ENCODE measurements at regions not wholly inside any gene's neighbourhood (a gene's known extent, or its start where the extent isn't known, plus 50 kb on each side); places are given as distances from the start of the nearest gene placed in this dataset.

DNA sequence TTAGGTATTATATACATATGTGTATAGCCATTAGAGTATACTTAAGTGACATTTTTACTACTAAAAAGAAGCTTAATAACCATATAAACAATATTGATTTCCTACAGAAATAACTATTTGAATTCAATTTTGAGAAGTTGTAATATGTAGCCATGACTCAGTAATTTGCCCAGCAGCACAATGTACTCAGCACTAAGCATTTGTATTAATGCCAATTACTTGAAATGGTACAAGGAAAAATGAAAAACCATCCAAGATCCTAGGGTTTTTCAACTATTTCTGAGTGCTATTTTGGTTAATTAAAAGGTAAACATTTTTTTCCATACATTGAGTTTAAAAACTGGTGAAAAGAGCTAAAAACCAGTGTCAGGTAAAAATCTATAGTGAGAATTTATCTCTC lies 324.0 kb downstream of the KCNJ3 start:
- TF ChIP-seq POLR2A (IDR thresholded peaks at IDR 0.05) (no peak), POLR2AphosphoS5 (IDR thresholded peaks at IDR 0.05) (no peak), EP300 (IDR thresholded peaks at IDR 0.05) (no peak)
- TF ChIP-seq, protein P1, sequence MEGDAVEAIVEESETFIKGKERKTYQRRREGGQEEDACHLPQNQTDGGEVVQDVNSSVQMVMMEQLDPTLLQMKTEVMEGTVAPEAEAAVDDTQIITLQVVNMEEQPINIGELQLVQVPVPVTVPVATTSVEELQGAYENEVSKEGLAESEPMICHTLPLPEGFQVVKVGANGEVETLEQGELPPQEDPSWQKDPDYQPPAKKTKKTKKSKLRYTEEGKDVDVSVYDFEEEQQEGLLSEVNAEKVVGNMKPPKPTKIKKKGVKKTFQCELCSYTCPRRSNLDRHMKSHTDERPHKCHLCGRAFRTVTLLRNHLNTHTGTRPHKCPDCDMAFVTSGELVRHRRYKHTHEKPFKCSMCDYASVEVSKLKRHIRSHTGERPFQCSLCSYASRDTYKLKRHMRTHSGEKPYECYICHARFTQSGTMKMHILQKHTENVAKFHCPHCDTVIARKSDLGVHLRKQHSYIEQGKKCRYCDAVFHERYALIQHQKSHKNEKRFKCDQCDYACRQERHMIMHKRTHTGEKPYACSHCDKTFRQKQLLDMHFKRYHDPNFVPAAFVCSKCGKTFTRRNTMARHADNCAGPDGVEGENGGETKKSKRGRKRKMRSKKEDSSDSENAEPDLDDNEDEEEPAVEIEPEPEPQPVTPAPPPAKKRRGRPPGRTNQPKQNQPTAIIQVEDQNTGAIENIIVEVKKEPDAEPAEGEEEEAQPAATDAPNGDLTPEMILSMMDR (IDR thresholded peaks at IDR 0.05): no peak
- no peaks in the 10 kb centered on the region for H3K4me1 ChIP-seq
- H3K9me3 ChIP-seq: no peaks in the 10 kb centered on the region
- no peak overlapping the region for H3K4me3 ChIP-seq
- intact Hi-C loops (cut with DNase I): no loop called here
- H3K27me3 ChIP-seq: no peaks in the 10 kb centered on the region
- DNase-seq: no peak
- H3K27ac ChIP-seq: no peak overlapping the region
- no peaks in the 10 kb centered on the region for H3K36me3 ChIP-seq

DNA sequence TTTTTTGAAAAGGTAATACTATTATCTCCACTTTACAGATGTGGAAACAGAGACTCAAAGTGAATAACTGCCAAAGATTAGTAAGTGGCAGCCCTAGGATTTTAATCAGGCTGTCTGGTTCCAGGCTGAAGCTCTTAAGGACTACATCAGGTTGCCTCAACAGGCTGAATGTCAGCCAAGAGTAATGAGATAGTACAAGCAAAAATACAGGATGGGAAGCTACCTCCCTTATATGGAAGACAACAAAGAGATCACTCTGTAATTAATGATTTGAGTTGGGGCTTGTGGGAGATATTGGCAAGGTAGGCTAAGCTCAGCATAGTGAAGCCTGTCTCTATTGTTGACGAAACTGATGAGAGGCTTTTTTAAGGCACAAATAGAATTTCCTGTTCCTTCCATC lies 323.1 kb downstream of the KCNJ3 start:
- Histone ChIP-seq H3K4me3 (no peak overlapping the region), H3K27ac (no peak overlapping the region), H3K36me3 (no peaks in the 10 kb centered on the region), H3K4me1 (no peaks in the 10 kb centered on the region), H3K27me3 (no peaks in the 10 kb centered on the region), H3K9me3 (no peaks in the 10 kb centered on the region)
- WGBS, 2 donors: 79 to 88% methylated on average over 1 of the region's 1 CpG
- no peak for DNase-seq
- TF ChIP-seq POLR2A (IDR thresholded peaks at IDR 0.05) (no peak), EP300 (IDR thresholded peaks at IDR 0.05) (no peak), POLR2AphosphoS5 (IDR thresholded peaks at IDR 0.05) (no peak)
- TF ChIP-seq, protein P1 (IDR thresholded peaks at IDR 0.05): no peak
- intact Hi-C loops (cut with DNase I): no loop called here

DNA sequence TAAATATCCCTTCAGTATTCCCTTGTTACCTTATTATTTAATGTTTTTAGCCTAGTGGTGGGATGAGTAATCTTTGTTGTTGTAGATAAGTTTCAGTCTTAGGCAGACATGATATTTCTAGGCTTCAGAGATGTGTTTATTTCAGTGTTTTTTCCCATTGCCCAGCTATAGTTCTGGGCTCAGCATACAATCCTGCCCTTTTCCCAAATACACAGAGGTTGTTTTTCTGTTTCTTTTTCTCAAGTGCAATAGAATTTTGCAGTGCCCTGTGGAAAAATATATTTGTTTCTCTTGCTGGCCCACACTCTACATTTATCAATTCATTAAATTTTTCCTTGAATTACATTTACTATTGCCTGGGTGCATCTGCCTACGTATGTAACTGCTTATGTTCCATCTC lies 321.8 kb downstream of the KCNJ3 start:
- intact Hi-C loops (cut with DNase I): no loop called here
- WGBS, 2 donors: 66 to 78% methylated on average over 1 of the region's 1 CpG
- Histone ChIP-seq H3K4me3 (no peak overlapping the region), H3K4me1 (no peaks in the 10 kb centered on the region), H3K9me3 (no peaks in the 10 kb centered on the region), H3K36me3 (no peaks in the 10 kb centered on the region), H3K27me3 (no peaks in the 10 kb centered on the region), H3K27ac (no peak overlapping the region)
- no peak for TF ChIP-seq POLR2A (IDR thresholded peaks at IDR 0.05)
- TF ChIP-seq, protein P1 (IDR thresholded peaks at IDR 0.05): no peak
- TF ChIP-seq EP300 (IDR thresholded peaks at IDR 0.05): no peak
- no peak for TF ChIP-seq POLR2AphosphoS5 (IDR thresholded peaks at IDR 0.05)
- no peak for DNase-seq

DNA sequence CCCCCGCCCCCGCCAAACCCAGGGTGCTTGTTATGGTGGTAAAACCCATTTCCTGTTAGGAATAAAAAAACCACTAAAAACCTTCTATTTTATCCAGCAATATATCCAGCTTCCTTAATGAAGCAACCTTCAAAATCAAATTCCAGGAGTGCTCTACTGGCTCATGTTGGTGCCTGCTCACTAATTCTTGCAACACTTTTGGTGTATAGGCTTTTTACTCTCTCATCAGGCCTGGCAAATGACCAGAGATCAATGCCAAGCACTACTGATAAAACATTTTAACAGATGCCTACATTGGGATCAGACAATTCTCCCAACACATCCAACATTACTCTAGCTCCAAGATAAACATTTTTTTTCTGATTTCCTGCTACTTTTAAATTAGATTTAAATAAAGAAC lies 312.4 kb downstream of the KCNJ3 start:
- H3K4me1 ChIP-seq: no peaks in the 10 kb centered on the region
- peaks cover 0 to 5% (median 0%) of the 10 kb centered on the region in 4 donors for H3K9me3 ChIP-seq
- WGBS, 2 donors: 64 to 77% methylated on average over 2 of the region's 2 CpGs
- no peak for DNase-seq
- no peak for TF ChIP-seq POLR2AphosphoS5 (IDR thresholded peaks at IDR 0.05)
- no peak for TF ChIP-seq POLR2A (IDR thresholded peaks at IDR 0.05)
- TF ChIP-seq EP300 (IDR thresholded peaks at IDR 0.05): no peak
- TF ChIP-seq, protein P1 (IDR thresholded peaks at IDR 0.05): no peak
- H3K27ac ChIP-seq: no peak overlapping the region
- H3K36me3 ChIP-seq: no peaks in the 10 kb centered on the region
- no peaks in the 10 kb centered on the region for H3K27me3 ChIP-seq
- H3K4me3 ChIP-seq: no peak overlapping the region
- intact Hi-C loops (cut with DNase I): no loop called here

DNA sequence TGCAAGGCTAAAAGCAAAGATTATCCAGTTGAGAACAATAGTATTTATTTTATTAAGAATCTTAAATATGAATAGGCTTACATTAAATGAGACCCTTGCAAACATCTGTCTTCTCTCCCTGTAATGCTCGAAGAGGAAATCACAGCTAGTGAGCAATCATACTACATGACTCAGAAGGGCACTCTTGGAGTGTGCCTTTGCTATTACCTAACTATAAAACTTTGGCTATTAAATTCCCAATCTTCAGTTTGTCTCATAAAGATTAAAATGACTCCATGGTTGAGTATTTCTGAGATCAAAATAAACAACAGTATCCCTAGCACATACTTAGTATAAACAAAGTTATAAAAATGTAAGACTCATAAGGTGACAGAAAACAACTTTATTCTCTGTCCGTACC lies 296.9 kb downstream of the KCNJ3 start:
- H3K27me3 ChIP-seq: no peaks in the 10 kb centered on the region
- H3K4me3 ChIP-seq: no peak overlapping the region
- WGBS, 2 donors: 36 to 61% methylated on average over 2 of the region's 2 CpGs
- no peaks in the 10 kb centered on the region for H3K9me3 ChIP-seq
- intact Hi-C loops (cut with DNase I): no loop called here
- H3K27ac ChIP-seq: no peak overlapping the region
- DNase-seq: no peak
- TF ChIP-seq POLR2AphosphoS5 (IDR thresholded peaks at IDR 0.05): no peak
- no peak for TF ChIP-seq EP300 (IDR thresholded peaks at IDR 0.05)
- TF ChIP-seq, protein P1 (IDR thresholded peaks at IDR 0.05): no peak
- no peak for TF ChIP-seq POLR2A (IDR thresholded peaks at IDR 0.05)
- no peaks in the 10 kb centered on the region for H3K36me3 ChIP-seq
- H3K4me1 ChIP-seq: no peaks in the 10 kb centered on the region

Measured in sigmoid colon (tissue), 6 donors.